Colonic mucosa (tissue), 4 donors: ENCODE measurements at regions not wholly inside any gene's neighbourhood (a gene's known extent, or its start where the extent isn't known, plus 50 kb on each side); places are given as distances from the start of the nearest gene placed in this dataset.

Experiments used
- DNase-seq: peaks from one replicate; pipeline ENCODE4 v3.0.0-alpha.2; 2020
- H3K27ac ChIP-seq: fragments of 200-600 bp; one replicate; pipeline ENCODE4 v1.8.0; 2021
- H3K27me3 ChIP-seq: fragments of 200-600 bp; one replicate; pipeline ENCODE4 v1.8.0; 2021
- H3K36me3 ChIP-seq: fragments of 200-600 bp; one replicate; pipeline ENCODE4 v1.8.0; 2021
- H3K4me1 ChIP-seq: fragments of 200-600 bp; one replicate; pipeline ENCODE4 v1.8.0; 2021; ENCODE audit warnings: mild to moderate bottlenecking
- H3K4me3 ChIP-seq: fragments of 200-600 bp; one replicate; pipeline ENCODE4 v1.8.0; 2021
- H3K9ac ChIP-seq, 2 donors: one replicate each; pipeline ENCODE4 v1.7.0; 2013; ENCODE audit warnings: control low read depth in 2 of 2, low read depth in 2 of 2, low read length in 2 of 2
- H3K9me3 ChIP-seq: fragments of 200-600 bp; one replicate; pipeline ENCODE4 v1.8.0; 2021
- CTCF ChIP-seq: fragments of 200-600 bp; IDR thresholded peaks from one replicate; pipeline ENCODE4 v1.8.0; 2022; ENCODE audit warnings: antibody characterized with exemption, mild to moderate bottlenecking
- intact Hi-C: fragments of 100-400 bp; cut with DNase I; formaldehyde crosslinking; loops from one replicate; pipeline ENCODE4 v1.14.1; 2022
- donor health status: healthy.
- donor health status: DM: no; HTN: no; CAD: no.
- donor health status: DM: no; HTN: no; CAD: no.

GRCh38 chr14:65241125-65241752 lies 138.9 kb upstream of the MAX start:
- Histone ChIP-seq H3K27me3 (no peaks in the 10 kb centered on the region), H3K4me3 (no peak overlapping the region), H3K9ac (no peak overlapping the region), H3K9me3 (no peaks in the 10 kb centered on the region), H3K27ac (no peak overlapping the region), H3K36me3 (no peaks in the 10 kb centered on the region), H3K4me1 (peaks cover 4% of the 10 kb centered on the region)
- intact Hi-C loops, result no loop called here
- DNase-seq, result no peak
- TF ChIP-seq CTCF, result no peak

- Histone ChIP-seq H3K4me1 (peaks cover 4% of the 10 kb centered on the region), H3K9me3 (no peaks in the 10 kb centered on the region), H3K4me3 (no peak overlapping the region), H3K9ac (no peak overlapping the region), H3K27ac (peak overlapping the region; percentile 17), H3K27me3 (no peaks in the 10 kb centered on the region), H3K36me3 (no peaks in the 10 kb centered on the region)
- TF ChIP-seq CTCF, result no peak
- intact Hi-C loops, result no loop called here
- no peak for DNase-seq
Observed at GRCh38 chr14:65242732-65243134, 140.4 kb upstream of the MAX start.

- H3K9me3 ChIP-seq, result no peaks in the 10 kb centered on the region
- H3K4me1 ChIP-seq, result peaks cover 4% of the 10 kb centered on the region
- H3K9ac ChIP-seq, result no peak overlapping the region
- intact Hi-C loops, result no loop called here
- no peak for DNase-seq
- H3K27me3 ChIP-seq, result no peaks in the 10 kb centered on the region
- no peaks in the 10 kb centered on the region for H3K36me3 ChIP-seq
- H3K27ac ChIP-seq, result peak overlapping the region; percentile 50
- TF ChIP-seq CTCF, result no peak
- H3K4me3 ChIP-seq, result no peak overlapping the region
Observed at GRCh38 chr14:65243766-65244442, 141.6 kb upstream of the MAX start.

GRCh38 chr14:65249471-65250161 lies 147.3 kb upstream of the MAX start:
- Histone ChIP-seq H3K4me1 (peaks cover under 1% of the 10 kb centered on the region), H3K27ac (no peak overlapping the region), H3K27me3 (no peaks in the 10 kb centered on the region), H3K4me3 (no peak overlapping the region), H3K9ac (no peak overlapping the region), H3K9me3 (no peaks in the 10 kb centered on the region), H3K36me3 (no peaks in the 10 kb centered on the region)
- intact Hi-C loops, result no loop called here
- no peak for TF ChIP-seq CTCF
- no peak for DNase-seq

GRCh38 chr14:65250162-65250495 lies 147.8 kb upstream of the MAX start:
- no peak overlapping the region for H3K4me3 ChIP-seq
- H3K36me3 ChIP-seq, result no peaks in the 10 kb centered on the region
- H3K27me3 ChIP-seq, result no peaks in the 10 kb centered on the region
- H3K4me1 ChIP-seq, result no peaks in the 10 kb centered on the region
- DNase-seq, result no peak
- no peak overlapping the region for H3K9ac ChIP-seq
- intact Hi-C loops, result no loop called here
- TF ChIP-seq CTCF, result no peak
- H3K27ac ChIP-seq, result no peak overlapping the region
- no peaks in the 10 kb centered on the region for H3K9me3 ChIP-seq
